ENCODE measurements at regions not wholly inside any gene's neighbourhood (a gene's known extent, or its start where the extent isn't known, plus 50 kb on each side); places are given as distances from the start of the nearest gene placed in this dataset.

GRCh38 chr5:92337772-92338234, 954.7 kb upstream of the ARRDC3 start:
- Histone ChIP-seq H4K20me1 (ENCODE audit: insufficient read depth, low read length) (no peaks in the 10 kb centered on the region), H3K36me3 (replicated peaks; ENCODE audit: low read depth, low read length) (no peaks in the 10 kb centered on the region), H2AFZ (ENCODE audit: low read depth, low read length) (no peak overlapping the region), H3K27me3 (ENCODE audit: low read depth, low read length) (no peaks in the 10 kb centered on the region), H3K4me2 (ENCODE audit: low read length) (no peak overlapping the region), H3K9ac (ENCODE audit: low read length) (no peak overlapping the region), H3K4me1 (ENCODE audit: low read length) (no peaks in the 10 kb centered on the region), H3K79me2 (ENCODE audit: low read length) (no peaks in the 10 kb centered on the region), H3K9me3 (ENCODE audit: insufficient read depth, low read length) (no peaks in the 10 kb centered on the region), H3K27ac (ENCODE audit: low read length) (no peak overlapping the region), H3K4me3 (ENCODE audit: low read length) (no peak overlapping the region)
- TF ChIP-seq, protein P1, sequence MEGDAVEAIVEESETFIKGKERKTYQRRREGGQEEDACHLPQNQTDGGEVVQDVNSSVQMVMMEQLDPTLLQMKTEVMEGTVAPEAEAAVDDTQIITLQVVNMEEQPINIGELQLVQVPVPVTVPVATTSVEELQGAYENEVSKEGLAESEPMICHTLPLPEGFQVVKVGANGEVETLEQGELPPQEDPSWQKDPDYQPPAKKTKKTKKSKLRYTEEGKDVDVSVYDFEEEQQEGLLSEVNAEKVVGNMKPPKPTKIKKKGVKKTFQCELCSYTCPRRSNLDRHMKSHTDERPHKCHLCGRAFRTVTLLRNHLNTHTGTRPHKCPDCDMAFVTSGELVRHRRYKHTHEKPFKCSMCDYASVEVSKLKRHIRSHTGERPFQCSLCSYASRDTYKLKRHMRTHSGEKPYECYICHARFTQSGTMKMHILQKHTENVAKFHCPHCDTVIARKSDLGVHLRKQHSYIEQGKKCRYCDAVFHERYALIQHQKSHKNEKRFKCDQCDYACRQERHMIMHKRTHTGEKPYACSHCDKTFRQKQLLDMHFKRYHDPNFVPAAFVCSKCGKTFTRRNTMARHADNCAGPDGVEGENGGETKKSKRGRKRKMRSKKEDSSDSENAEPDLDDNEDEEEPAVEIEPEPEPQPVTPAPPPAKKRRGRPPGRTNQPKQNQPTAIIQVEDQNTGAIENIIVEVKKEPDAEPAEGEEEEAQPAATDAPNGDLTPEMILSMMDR (IDR thresholded peaks at IDR 0.05; ENCODE audit: low read depth, low read length): no peak
- TF ChIP-seq EZH2phosphoT487 (IDR thresholded peaks at IDR 0.05; ENCODE audit: low read depth): no peak

DNA sequence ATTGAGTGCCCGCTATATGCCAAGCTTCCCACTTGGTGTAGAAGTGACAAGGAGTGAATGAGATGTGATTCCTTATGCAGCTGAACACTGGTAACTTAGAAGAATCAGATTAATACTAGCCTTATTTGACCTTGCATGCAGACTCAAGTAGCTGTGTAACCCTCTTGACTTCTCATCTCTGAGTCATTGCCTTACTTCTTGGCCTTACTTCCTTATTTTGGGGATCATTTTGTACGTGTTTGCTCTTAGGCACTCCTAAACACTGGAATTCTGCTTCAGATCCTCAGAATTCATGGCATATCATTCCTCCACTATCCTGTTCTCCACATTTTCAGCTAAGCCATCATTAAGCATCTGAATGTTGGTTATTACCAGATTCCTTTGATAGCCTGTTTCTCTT, 948.9 kb upstream of the ARRDC3 start:
- no peaks in the 10 kb centered on the region for H3K27me3 ChIP-seq (ENCODE audit: low read depth, low read length)
- no peak overlapping the region for H2AFZ ChIP-seq (ENCODE audit: low read depth, low read length)
- TF ChIP-seq, protein P1 (IDR thresholded peaks at IDR 0.05; ENCODE audit: low read depth, low read length): no peak
- no peak for TF ChIP-seq EZH2phosphoT487 (IDR thresholded peaks at IDR 0.05; ENCODE audit: low read depth)
- H3K4me1 ChIP-seq (ENCODE audit: low read length): peaks cover 4% of the 10 kb centered on the region; the same call in 1 of the 2 replicates
- no peaks in the 10 kb centered on the region for H3K79me2 ChIP-seq (ENCODE audit: low read length)
- peak overlapping the region; percentile 17; the same call in 1 of the 2 replicates for H3K4me2 ChIP-seq (ENCODE audit: low read length)
- H3K36me3 ChIP-seq (replicated peaks; ENCODE audit: low read depth, low read length): no peaks in the 10 kb centered on the region
- no peak overlapping the region for H3K27ac ChIP-seq (ENCODE audit: low read length)
- H3K9me3 ChIP-seq (ENCODE audit: insufficient read depth, low read length): no peaks in the 10 kb centered on the region
- no peak overlapping the region; the same call in 1 of the 2 replicates for H3K4me3 ChIP-seq (ENCODE audit: low read length)
- H4K20me1 ChIP-seq (ENCODE audit: insufficient read depth, low read length): no peaks in the 10 kb centered on the region
- H3K9ac ChIP-seq (ENCODE audit: low read length): no peak overlapping the region

DNA sequence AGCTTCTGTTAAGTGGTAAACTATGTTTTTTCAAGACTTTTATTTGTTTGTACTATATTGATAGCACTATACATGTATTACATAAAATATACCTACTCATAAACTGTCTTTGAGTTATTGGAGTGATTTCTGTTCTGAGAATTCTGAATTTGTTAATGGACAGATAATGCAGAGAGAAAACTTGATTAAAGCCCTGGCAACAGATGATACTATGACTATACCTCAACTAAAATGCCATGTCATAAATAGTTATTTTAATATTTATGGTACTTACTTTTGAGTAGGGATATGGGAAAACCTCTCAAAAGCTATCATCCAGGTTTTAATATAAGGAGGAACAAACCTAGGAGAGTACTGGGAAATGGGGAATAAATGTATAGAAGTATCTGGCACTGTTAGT, 947.2 kb upstream of the ARRDC3 start:
- no peaks in the 10 kb centered on the region for H3K79me2 ChIP-seq (ENCODE audit: low read length)
- H3K4me2 ChIP-seq (ENCODE audit: low read length): no peak overlapping the region
- no peak overlapping the region for H3K9ac ChIP-seq (ENCODE audit: low read length)
- no peak overlapping the region for H2AFZ ChIP-seq (ENCODE audit: low read depth, low read length)
- no peaks in the 10 kb centered on the region for H3K9me3 ChIP-seq (ENCODE audit: insufficient read depth, low read length)
- no peaks in the 10 kb centered on the region for H3K27me3 ChIP-seq (ENCODE audit: low read depth, low read length)
- H3K27ac ChIP-seq (ENCODE audit: low read length): no peak overlapping the region
- peaks cover 4% of the 10 kb centered on the region; the same call in 1 of the 2 replicates for H3K4me1 ChIP-seq (ENCODE audit: low read length)
- TF ChIP-seq EZH2phosphoT487 (IDR thresholded peaks at IDR 0.05; ENCODE audit: low read depth): no peak
- TF ChIP-seq, protein P1 (IDR thresholded peaks at IDR 0.05; ENCODE audit: low read depth, low read length): no peak
- H4K20me1 ChIP-seq (ENCODE audit: insufficient read depth, low read length): no peaks in the 10 kb centered on the region
- H3K36me3 ChIP-seq (replicated peaks; ENCODE audit: low read depth, low read length): no peaks in the 10 kb centered on the region
- H3K4me3 ChIP-seq (ENCODE audit: low read length): no peak overlapping the region

DNA sequence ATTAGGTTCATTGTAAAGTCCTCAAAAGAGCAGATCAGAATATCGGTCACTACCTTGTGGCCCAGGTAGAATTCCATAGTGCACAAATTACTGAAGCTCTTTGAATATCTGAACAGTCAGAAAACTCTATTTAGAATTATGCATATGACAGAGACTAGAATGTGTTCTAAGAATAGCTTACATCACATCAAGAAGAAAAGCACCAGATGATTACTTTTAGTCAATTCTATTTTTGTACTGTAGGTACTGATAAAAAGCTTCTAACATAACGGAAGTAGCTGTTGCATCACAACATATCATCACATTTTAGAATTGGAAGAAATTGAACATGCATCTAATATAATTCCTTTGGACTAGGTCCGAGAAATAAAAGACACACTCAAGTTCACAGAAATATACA, 946.6 kb upstream of the ARRDC3 start:
- Histone ChIP-seq H3K4me1 (ENCODE audit: low read length) (peaks cover 4% of the 10 kb centered on the region; the same call in 1 of the 2 replicates), H3K9me3 (ENCODE audit: insufficient read depth, low read length) (no peaks in the 10 kb centered on the region), H3K9ac (ENCODE audit: low read length) (no peak overlapping the region), H3K79me2 (ENCODE audit: low read length) (no peaks in the 10 kb centered on the region), H3K27ac (ENCODE audit: low read length) (no peak overlapping the region), H4K20me1 (ENCODE audit: insufficient read depth, low read length) (no peaks in the 10 kb centered on the region), H2AFZ (ENCODE audit: low read depth, low read length) (no peak overlapping the region), H3K4me3 (ENCODE audit: low read length) (no peak overlapping the region), H3K4me2 (ENCODE audit: low read length) (no peak overlapping the region), H3K36me3 (replicated peaks; ENCODE audit: low read depth, low read length) (no peaks in the 10 kb centered on the region), H3K27me3 (ENCODE audit: low read depth, low read length) (no peaks in the 10 kb centered on the region)
- TF ChIP-seq EZH2phosphoT487 (IDR thresholded peaks at IDR 0.05; ENCODE audit: low read depth): no peak
- TF ChIP-seq, protein P1 (IDR thresholded peaks at IDR 0.05; ENCODE audit: low read depth, low read length): no peak

Data from OCI-LY3 (cell line).